ENCODE measurements at regions not wholly inside any gene's neighbourhood (a gene's known extent, or its start where the extent isn't known, plus 50 kb on each side); places are given as distances from the start of the nearest gene placed in this dataset.

DNA sequence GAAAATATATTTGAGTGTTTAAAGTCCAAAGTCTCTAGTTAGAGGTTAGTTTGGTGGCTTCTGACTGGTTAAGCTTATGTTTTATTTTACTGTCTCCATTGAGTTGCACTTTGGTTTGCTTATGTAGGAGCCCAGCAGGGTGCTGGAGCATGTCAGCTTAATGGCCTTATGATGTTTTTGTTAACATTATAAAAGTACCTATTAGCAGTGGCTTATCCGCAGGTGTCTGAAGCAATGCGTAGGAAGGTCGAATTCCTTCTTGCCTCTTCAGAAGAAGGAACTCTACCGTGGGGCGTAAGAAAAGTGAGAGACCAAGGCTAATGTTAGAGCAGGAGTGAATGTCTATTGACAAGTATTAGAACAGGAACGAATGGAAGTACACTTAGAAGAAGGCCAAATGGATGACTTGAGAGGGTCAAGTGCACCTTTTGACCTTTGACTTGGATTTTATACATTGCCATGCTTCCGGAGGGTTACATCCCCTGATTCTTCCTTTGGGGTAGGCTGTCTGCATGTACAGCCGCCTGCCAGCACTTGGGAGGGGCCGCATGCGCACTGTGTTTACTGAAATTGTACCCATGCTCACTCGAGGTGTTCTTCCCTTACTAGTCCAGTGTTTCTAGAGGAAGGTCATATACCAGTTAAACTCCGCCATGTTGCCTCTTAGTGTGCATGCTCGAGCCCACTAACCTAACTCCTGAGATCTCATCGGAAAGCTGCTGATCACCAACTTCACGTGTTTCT lies 793.9 kb upstream of the PCDH9 start:
- Mint-ChIP-seq H3K27ac (no peak overlapping the region), H3K4me1 (no peaks in the 10 kb centered on the region), H3K9me3 (peaks cover 0 to 20% (median 14%) of the 10 kb centered on the region in 9 donors), H3K27me3 (no peaks in the 10 kb centered on the region), H3K36me3 (no peaks in the 10 kb centered on the region), H3K4me3 (no peak overlapping the region)
- no peak for DNase-seq
- no peak for ATAC-seq
- POLR2A ChIA-PET: no interaction called here

DNA sequence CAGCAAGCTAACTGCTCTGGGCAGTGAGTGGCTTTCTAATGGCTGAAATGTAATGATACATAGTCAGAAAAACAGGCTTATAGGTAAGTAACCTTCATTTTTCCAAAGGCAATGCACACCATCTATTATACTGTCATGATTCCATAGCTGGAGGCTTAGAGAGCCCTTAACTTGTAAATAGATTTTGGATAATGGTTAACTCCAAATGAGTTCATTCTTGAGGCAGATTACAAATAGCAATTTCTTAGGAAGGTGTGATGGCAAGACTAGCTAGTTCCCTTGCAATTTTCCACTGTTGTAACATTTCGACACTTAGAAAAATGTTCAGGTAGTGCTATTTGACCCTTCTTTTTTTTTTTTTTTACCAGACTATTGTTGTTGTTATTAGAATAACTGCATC lies 789.8 kb upstream of the PCDH9 start:
- peaks cover 0 to 20% (median 10%) of the 10 kb centered on the region in 9 donors for H3K9me3 Mint-ChIP-seq
- H3K4me3 Mint-ChIP-seq: no peak overlapping the region
- POLR2A ChIA-PET: no interaction called here
- no peaks in the 10 kb centered on the region for H3K4me1 Mint-ChIP-seq
- no peaks in the 10 kb centered on the region for H3K36me3 Mint-ChIP-seq
- no peaks in the 10 kb centered on the region for H3K27me3 Mint-ChIP-seq
- no peak for DNase-seq
- no peak overlapping the region for H3K27ac Mint-ChIP-seq
- no peak for ATAC-seq

- DNase-seq: no peak
- ATAC-seq: no peak
- Mint-ChIP-seq H3K27me3 (no peaks in the 10 kb centered on the region), H3K4me3 (no peak overlapping the region), H3K4me1 (no peaks in the 10 kb centered on the region), H3K9me3 (peaks cover 4 to 27% (median 7%) of the 10 kb centered on the region in 9 donors), H3K36me3 (no peaks in the 10 kb centered on the region), H3K27ac (no peak overlapping the region)
- POLR2A ChIA-PET: no interaction called here
These were observed 779.4 kb upstream of the PCDH9 start for GRCh38 chr13:68009546-68009945.

GRCh38 chr13:68007576-68007975 lies 777.4 kb upstream of the PCDH9 start:
- Mint-ChIP-seq H3K4me1 (no peaks in the 10 kb centered on the region), H3K4me3 (no peak overlapping the region), H3K27me3 (no peaks in the 10 kb centered on the region), H3K27ac (no peak overlapping the region), H3K36me3 (no peaks in the 10 kb centered on the region), H3K9me3 (peaks cover 4 to 20% (median 10%) of the 10 kb centered on the region in 9 donors)
- no peak for ATAC-seq
- POLR2A ChIA-PET: no interaction called here
- no peak for DNase-seq

DNA sequence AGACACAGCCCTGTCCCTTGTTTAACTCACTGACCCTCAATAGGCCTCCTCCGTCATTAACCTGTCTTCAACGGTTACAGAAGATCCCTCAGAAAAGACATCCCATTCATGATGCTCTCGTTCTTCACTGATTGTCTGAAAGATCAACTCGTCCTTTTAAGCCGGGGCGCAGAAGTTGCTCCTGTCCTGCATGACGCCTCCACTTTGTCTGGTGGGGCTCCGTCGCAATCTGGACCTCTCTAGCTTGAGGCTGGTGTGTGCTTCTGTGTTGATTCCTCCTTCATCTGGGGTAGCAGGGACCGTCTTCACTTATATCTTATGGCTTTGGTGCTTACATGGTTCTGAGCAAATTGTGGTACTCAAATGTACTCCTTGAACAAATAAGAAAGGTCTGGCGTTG lies 766.0 kb upstream of the PCDH9 start:
- POLR2A ChIA-PET: no interaction called here
- no peak for DNase-seq

GRCh38 chr13:67990868-67991267 lies 760.7 kb upstream of the PCDH9 start:
- ATAC-seq: no peak
- no peak for DNase-seq
- POLR2A ChIA-PET: no interaction called here
- H3K9me3 Mint-ChIP-seq: peaks cover 7 to 24% (median 11%) of the 10 kb centered on the region in 9 donors
- H3K36me3 Mint-ChIP-seq: peaks cover 0 to under 1% (median 0%) of the 10 kb centered on the region in 3 donors
- H3K27ac Mint-ChIP-seq: no peak overlapping the region
- H3K4me3 Mint-ChIP-seq: no peak overlapping the region
- no peaks in the 10 kb centered on the region for H3K4me1 Mint-ChIP-seq
- H3K27me3 Mint-ChIP-seq: no peaks in the 10 kb centered on the region

More for the DNA sequence above, 766.0 kb upstream of the PCDH9 start:
- no peaks in the 10 kb centered on the region for H3K4me1 Mint-ChIP-seq
- H3K36me3 Mint-ChIP-seq: peaks cover 0 to 6% (median 0%) of the 10 kb centered on the region in 3 donors
- no peak overlapping the region for H3K4me3 Mint-ChIP-seq
- no peak for ATAC-seq
- H3K27ac Mint-ChIP-seq: no peak overlapping the region
- H3K9me3 Mint-ChIP-seq: peaks cover 0 to 20% (median 8%) of the 10 kb centered on the region in 9 donors
- no peaks in the 10 kb centered on the region for H3K27me3 Mint-ChIP-seq

DNA sequence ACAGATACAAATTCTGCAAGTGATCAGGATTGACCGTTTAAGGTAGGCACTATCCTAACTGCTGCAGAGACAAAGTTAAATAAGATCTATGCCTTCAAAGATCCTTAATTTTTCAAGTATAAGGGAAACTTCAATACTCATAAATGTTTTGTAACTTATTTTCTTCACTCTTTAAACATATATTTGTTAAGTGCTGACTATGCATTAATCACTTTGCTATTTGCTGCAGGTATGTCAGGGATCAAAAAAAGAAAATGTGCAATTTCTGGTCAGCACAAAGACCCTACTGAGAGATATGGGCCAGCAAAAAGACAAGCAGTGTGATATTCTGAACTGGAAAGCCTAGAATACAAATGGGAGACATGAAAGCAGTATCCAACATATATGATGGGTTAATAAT lies 756.1 kb upstream of the PCDH9 start:
- H3K36me3 Mint-ChIP-seq: no peaks in the 10 kb centered on the region
- no peak overlapping the region for H3K27ac Mint-ChIP-seq
- POLR2A ChIA-PET: no interaction called here
- no peaks in the 10 kb centered on the region for H3K4me1 Mint-ChIP-seq
- no peak for DNase-seq
- ATAC-seq: no peak
- no peak overlapping the region for H3K4me3 Mint-ChIP-seq
- H3K27me3 Mint-ChIP-seq: no peaks in the 10 kb centered on the region
- peaks cover 5 to 23% (median 11%) of the 10 kb centered on the region in 9 donors for H3K9me3 Mint-ChIP-seq

DNA sequence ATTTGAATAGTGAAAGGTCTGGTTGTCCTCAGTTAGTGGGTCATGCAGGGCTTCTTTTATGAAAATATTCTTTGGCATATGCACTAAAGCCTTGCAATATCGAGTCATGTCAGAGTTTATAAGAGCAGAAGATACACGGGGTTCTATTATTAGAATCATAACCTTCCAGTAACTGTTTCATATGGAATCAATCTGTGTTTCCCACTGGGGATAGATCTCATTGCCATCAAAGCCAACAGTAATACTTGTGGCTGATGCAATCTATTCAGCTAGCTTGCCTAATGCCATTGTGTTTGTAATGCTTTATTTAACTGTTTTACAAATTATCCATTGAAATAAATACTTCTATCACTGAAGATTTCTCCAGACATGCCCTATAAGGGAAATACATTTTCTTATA lies 746.9 kb upstream of the PCDH9 start:
- Mint-ChIP-seq H3K27ac (no peak overlapping the region), H3K36me3 (no peaks in the 10 kb centered on the region), H3K4me1 (no peaks in the 10 kb centered on the region), H3K4me3 (no peak overlapping the region), H3K9me3 (peaks cover 0 to 16% (median 9%) of the 10 kb centered on the region in 9 donors), H3K27me3 (no peaks in the 10 kb centered on the region)
- ATAC-seq: no peak
- POLR2A ChIA-PET: no interaction called here
- DNase-seq: no peak

- no peak for ATAC-seq
- H3K9me3 Mint-ChIP-seq: peaks cover 0 to 21% (median 6%) of the 10 kb centered on the region in 9 donors
- H3K27me3 Mint-ChIP-seq: no peaks in the 10 kb centered on the region
- no peaks in the 10 kb centered on the region for H3K36me3 Mint-ChIP-seq
- POLR2A ChIA-PET: no interaction called here
- DNase-seq: no peak
- no peak overlapping the region for H3K27ac Mint-ChIP-seq
- no peak overlapping the region for H3K4me3 Mint-ChIP-seq
- H3K4me1 Mint-ChIP-seq: no peaks in the 10 kb centered on the region
These were observed 741.2 kb upstream of the PCDH9 start for GRCh38 chr13:67971291-67971690.

- H3K27ac Mint-ChIP-seq: no peak overlapping the region
These were observed 736.9 kb upstream of the PCDH9 start for GRCh38 chr13:67967031-67967430.

GRCh38 chr13:67966065-67966464 lies 735.9 kb upstream of the PCDH9 start:
- no peak overlapping the region for H3K4me3 Mint-ChIP-seq
- DNase-seq (no peak), ATAC-seq (no peak)
- no peaks in the 10 kb centered on the region for H3K4me1 Mint-ChIP-seq
- peaks cover 0 to 20% (median 10%) of the 10 kb centered on the region in 9 donors for H3K9me3 Mint-ChIP-seq
- H3K27me3 Mint-ChIP-seq: no peaks in the 10 kb centered on the region
- POLR2A ChIA-PET: no interaction called here
- H3K36me3 Mint-ChIP-seq: no peaks in the 10 kb centered on the region
- H3K27ac Mint-ChIP-seq: no peak overlapping the region

More at GRCh38 chr13:67967031-67967430, 736.9 kb upstream of the PCDH9 start:
- ATAC-seq (no peak), DNase-seq (no peak)
- POLR2A ChIA-PET: no interaction called here
- H3K4me1 Mint-ChIP-seq: no peaks in the 10 kb centered on the region
- no peaks in the 10 kb centered on the region for H3K36me3 Mint-ChIP-seq
- H3K27me3 Mint-ChIP-seq: no peaks in the 10 kb centered on the region
- H3K9me3 Mint-ChIP-seq: peaks cover 0 to 19% (median 7%) of the 10 kb centered on the region in 9 donors
- no peak overlapping the region for H3K4me3 Mint-ChIP-seq

- Mint-ChIP-seq H3K36me3 (no peaks in the 10 kb centered on the region), H3K4me3 (no peak overlapping the region), H3K27ac (no peak overlapping the region), H3K27me3 (no peaks in the 10 kb centered on the region), H3K4me1 (no peaks in the 10 kb centered on the region), H3K9me3 (peaks cover 0 to 16% (median 10%) of the 10 kb centered on the region in 9 donors)
- DNase-seq (no peak), ATAC-seq (no peak)
- POLR2A ChIA-PET: no interaction called here
These were observed 734.9 kb upstream of the PCDH9 start for GRCh38 chr13:67964986-67965385.

- ATAC-seq (no peak), DNase-seq (no peak)
- no peak overlapping the region for H3K27ac Mint-ChIP-seq
- POLR2A ChIA-PET: no interaction called here
- no peak overlapping the region for H3K4me3 Mint-ChIP-seq
- no peaks in the 10 kb centered on the region for H3K4me1 Mint-ChIP-seq
- H3K27me3 Mint-ChIP-seq: no peaks in the 10 kb centered on the region
- no peaks in the 10 kb centered on the region for H3K36me3 Mint-ChIP-seq
- peaks cover 0 to 16% (median 11%) of the 10 kb centered on the region in 9 donors for H3K9me3 Mint-ChIP-seq
These were observed 734.0 kb upstream of the PCDH9 start for GRCh38 chr13:67964091-67964490.

DNA sequence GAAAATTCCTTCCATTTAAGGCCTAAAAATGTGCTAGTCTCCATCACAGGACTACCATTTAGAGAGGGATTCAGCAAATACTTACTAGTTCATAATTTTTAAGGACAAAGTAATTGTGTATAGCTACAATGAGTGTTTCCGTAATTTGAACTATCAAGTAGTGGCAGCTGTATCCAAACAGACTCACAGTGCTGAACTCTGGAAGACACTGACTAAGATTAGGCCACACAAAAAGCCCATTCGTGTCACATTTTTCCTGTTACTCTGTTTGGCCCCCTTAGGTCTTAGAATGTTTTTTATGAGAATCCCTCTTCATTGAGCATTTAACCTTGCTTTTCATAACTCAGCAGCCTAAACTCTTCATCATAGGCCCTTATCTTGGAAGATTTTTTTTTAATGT lies 731.2 kb upstream of the PCDH9 start:
- Mint-ChIP-seq H3K27me3 (no peaks in the 10 kb centered on the region), H3K36me3 (no peaks in the 10 kb centered on the region), H3K27ac (no peak overlapping the region), H3K4me3 (no peak overlapping the region), H3K9me3 (peaks cover 2 to 23% (median 13%) of the 10 kb centered on the region in 9 donors), H3K4me1 (no peaks in the 10 kb centered on the region)
- no peak for ATAC-seq
- POLR2A ChIA-PET: no interaction called here
- DNase-seq: no peak

All from naive thymus-derived CD8-positive, alpha-beta T cell (primary cell).